Peyer's patch (tissue), 4 donors: ENCODE measurements at regions not wholly inside any gene's neighbourhood (a gene's known extent, or its start where the extent isn't known, plus 50 kb on each side); places are given as distances from the start of the nearest gene placed in this dataset.

Source experiments
- DNase-seq, 3 donors: peaks; one replicate each; pipeline ENCODE4 v3.0.0-alpha.2; 2017 to 2019
- H3K27ac ChIP-seq, 4 donors: fragments of 200-600 bp; sonication (generic); one replicate each; pipeline ENCODE4 v1.5.1; 2016 to 2019
- H3K27me3 ChIP-seq, 2 donors: fragments of 200-600 bp; sonication (generic); one replicate each; pipeline ENCODE4 v1.5.1; 2019
- H3K36me3 ChIP-seq, 3 donors: fragments of 200-600 bp; sonication (generic); one replicate each; pipeline ENCODE4 v1.5.1; 2016 to 2019
- H3K4me1 ChIP-seq, 4 donors: fragments of 200-600 bp; sonication (generic); one replicate each; pipeline ENCODE4 v1.5.1; 2016 to 2019
- H3K4me3 ChIP-seq, 4 donors: fragments of 200-600 bp; sonication (generic); 1 replicate in 3 of 4; 2 replicates in 1 of 4; pipeline ENCODE4 v1.5.1; 2016 to 2019; ENCODE audit warnings: mild to moderate bottlenecking in 1 of 4
- H3K9me3 ChIP-seq, 4 donors: fragments of 200-600 bp; sonication (generic); one replicate each; pipeline ENCODE4 v1.5.1; 2016 to 2019; ENCODE audit warnings: mild to moderate bottlenecking in 1 of 4
- CTCF ChIP-seq, 6 experiments: fragments of 450-650 bp in 4 of 6; fragments of 200-600 bp in 2 of 6; sonication (generic) in 1 of 6; IDR thresholded peaks; one replicate each; pipeline ENCODE4 v1.5.1; 2017 to 2019; ENCODE audit warnings: antibody characterized with exemption in 6 of 6, mild to moderate bottlenecking in 3 of 6, moderate library complexity in 1 of 6
- POLR2A ChIP-seq, 2 donors: fragments of 450-650 bp; IDR thresholded peaks; one replicate each; pipeline ENCODE4 v1.5.1; 2017; ENCODE audit warnings: antibody characterized with exemption in 2 of 2, mild to moderate bottlenecking in 2 of 2, moderate library complexity in 2 of 2

GRCh38 chr6:91241946-91242613, 655.2 kb upstream of the MAP3K7 start:
- no peaks in the 10 kb centered on the region for H3K36me3 ChIP-seq
- peak overlapping the region in 1 of 4 donors; percentile 75 for H3K27ac ChIP-seq
- no peaks in the 10 kb centered on the region for H3K9me3 ChIP-seq
- TF ChIP-seq POLR2A (IDR thresholded peaks at IDR 0.05) = no peak
- TF ChIP-seq CTCF (IDR thresholded peaks at IDR 0.05) = no peak
- H3K27me3 ChIP-seq = no peaks in the 10 kb centered on the region
- DNase-seq = no peak
- no peak overlapping the region for H3K4me3 ChIP-seq
- no peaks in the 10 kb centered on the region for H3K4me1 ChIP-seq

GRCh38 chr6:91240878-91241603, 654.2 kb upstream of the MAP3K7 start:
- TF ChIP-seq POLR2A (IDR thresholded peaks at IDR 0.05) (no peak), CTCF (IDR thresholded peaks at IDR 0.05) (no peak)
- Histone ChIP-seq H3K36me3 (no peaks in the 10 kb centered on the region), H3K27ac (peak overlapping the region in 1 of 4 donors; percentile 75), H3K27me3 (no peaks in the 10 kb centered on the region), H3K4me1 (no peaks in the 10 kb centered on the region), H3K9me3 (no peaks in the 10 kb centered on the region), H3K4me3 (no peak overlapping the region)
- DNase-seq = no peak

- H3K27me3 ChIP-seq = no peaks in the 10 kb centered on the region
- no peak overlapping the region for H3K27ac ChIP-seq
- H3K4me1 ChIP-seq = no peaks in the 10 kb centered on the region
- H3K4me3 ChIP-seq = no peak overlapping the region
- TF ChIP-seq CTCF (IDR thresholded peaks at IDR 0.05) (no peak), POLR2A (IDR thresholded peaks at IDR 0.05) (no peak)
- H3K9me3 ChIP-seq = no peaks in the 10 kb centered on the region
- no peak for DNase-seq
- H3K36me3 ChIP-seq = no peaks in the 10 kb centered on the region
Measured at GRCh38 chr6:91221072-91221720, 634.3 kb upstream of the MAP3K7 start.

DNA sequence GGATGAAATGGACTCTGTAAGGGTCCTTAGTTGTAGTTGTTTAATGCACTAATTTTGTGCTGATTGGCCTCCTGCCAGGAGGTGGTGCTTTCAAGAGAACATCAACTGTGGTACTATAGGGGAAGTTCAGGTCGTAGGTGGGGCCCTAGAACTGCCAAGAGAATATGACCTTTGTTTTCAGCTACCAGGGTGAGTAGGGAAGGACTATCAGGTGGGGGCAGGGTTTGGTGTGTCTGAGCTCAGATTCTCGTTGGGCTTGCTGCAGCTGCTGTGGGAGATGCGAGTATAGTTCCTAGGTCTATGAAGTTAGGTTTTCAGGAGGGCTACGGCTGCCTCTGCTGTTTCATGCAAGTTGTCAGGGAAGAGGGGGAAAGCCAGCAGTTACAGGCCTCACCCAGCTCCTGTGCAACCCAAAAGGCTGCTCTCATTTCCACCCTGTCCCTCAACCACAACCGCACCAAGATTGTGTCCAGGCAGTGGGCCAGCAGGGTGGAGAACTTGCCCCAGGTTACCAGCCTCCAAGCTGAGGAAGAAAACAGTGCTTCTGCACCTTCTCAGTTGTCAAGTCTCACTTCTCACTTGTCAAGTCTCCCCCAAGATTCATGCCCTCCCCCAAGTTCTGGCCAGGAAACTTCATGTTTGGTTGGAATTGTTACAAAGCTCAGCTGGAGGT, 626.5 kb upstream of the MAP3K7 start:
- no peaks in the 10 kb centered on the region for H3K9me3 ChIP-seq
- H3K27me3 ChIP-seq = no peaks in the 10 kb centered on the region
- no peak overlapping the region for H3K4me3 ChIP-seq
- H3K36me3 ChIP-seq = no peaks in the 10 kb centered on the region
- H3K4me1 ChIP-seq = no peaks in the 10 kb centered on the region
- TF ChIP-seq POLR2A (IDR thresholded peaks at IDR 0.05) (no peak), CTCF (IDR thresholded peaks at IDR 0.05) (no peak)
- H3K27ac ChIP-seq = no peak overlapping the region
- DNase-seq = peak in 1 of 3 donors; percentile 44

DNA sequence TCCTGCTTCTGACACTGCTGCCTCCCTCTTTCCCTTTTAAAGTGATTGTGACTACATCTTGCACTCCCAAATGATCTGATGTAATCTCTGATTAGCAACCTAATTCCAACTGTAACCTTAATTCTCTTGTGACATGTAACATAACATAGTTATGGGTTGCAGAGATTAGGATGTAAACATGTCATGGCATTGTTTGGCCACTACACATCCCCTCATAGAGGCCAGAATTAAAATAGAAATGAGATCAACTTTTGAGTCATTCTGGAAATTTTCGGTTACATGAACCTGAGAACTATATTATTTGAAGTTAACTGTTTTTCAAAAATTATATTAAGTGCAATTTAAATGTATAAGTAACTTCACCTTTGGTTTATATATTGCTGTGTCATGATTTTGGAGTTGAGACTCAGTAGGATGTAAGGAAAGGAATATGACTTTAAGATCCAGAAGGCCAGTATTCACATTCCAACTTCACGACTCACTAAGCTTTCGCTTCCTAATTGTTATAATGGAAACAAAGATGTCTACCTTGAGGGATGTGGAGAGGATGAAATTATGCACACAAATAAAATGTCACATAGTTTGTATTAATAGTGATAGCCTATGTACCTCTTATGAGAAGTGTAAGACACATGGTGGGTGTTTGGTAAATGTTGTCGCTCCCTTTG, 611.9 kb upstream of the MAP3K7 start:
- H3K4me3 ChIP-seq = no peak overlapping the region
- no peaks in the 10 kb centered on the region for H3K36me3 ChIP-seq
- no peak for DNase-seq
- H3K4me1 ChIP-seq = no peaks in the 10 kb centered on the region
- H3K27me3 ChIP-seq = no peaks in the 10 kb centered on the region
- TF ChIP-seq POLR2A (IDR thresholded peaks at IDR 0.05) (no peak), CTCF (IDR thresholded peaks at IDR 0.05) (no peak)
- H3K9me3 ChIP-seq = no peaks in the 10 kb centered on the region
- H3K27ac ChIP-seq = no peak overlapping the region
